ENCODE measurements at regions not wholly inside any gene's neighbourhood (a gene's known extent, or its start where the extent isn't known, plus 50 kb on each side); places are given as distances from the start of the nearest gene placed in this dataset.

GRCh38 chr2:116117845-116118244 is 1675.4 kb downstream of the DPP10 start:
- TF ChIP-seq CTCF (IDR thresholded peaks at IDR 0.05) (no peak), CEBPB (IDR thresholded peaks at IDR 0.05) (no peak), POLR2A (IDR thresholded peaks at IDR 0.05; ENCODE audit: low read length) (no peak), MAX (IDR thresholded peaks at IDR 0.05) (no peak), KDM1A (IDR thresholded peaks at IDR 0.05; ENCODE audit: low read depth) (no peak), HDAC2 (IDR thresholded peaks at IDR 0.05) (no peak), CBX2 (IDR thresholded peaks at IDR 0.05; ENCODE audit: borderline replicate concordance, low read depth) (no peak), ZFP36 (IDR thresholded peaks at IDR 0.05; ENCODE audit: borderline replicate concordance, partially characterized antibody) (no peak), CBX8 (IDR thresholded peaks at IDR 0.05) (no peak)

Data from A549 (cell line).